NCI-H446 treated with DMSO at 0.1 percent for 48 hours (cell line): ENCODE measurements at regions not wholly inside any gene's neighbourhood (a gene's known extent, or its start where the extent isn't known, plus 50 kb on each side); places are given as distances from the start of the nearest gene placed in this dataset.

Source experiments
- DNase-seq: peaks from one replicate; lab custom pipeline; 2025; lab: John Stamatoyannopoulos, UW

DNA sequence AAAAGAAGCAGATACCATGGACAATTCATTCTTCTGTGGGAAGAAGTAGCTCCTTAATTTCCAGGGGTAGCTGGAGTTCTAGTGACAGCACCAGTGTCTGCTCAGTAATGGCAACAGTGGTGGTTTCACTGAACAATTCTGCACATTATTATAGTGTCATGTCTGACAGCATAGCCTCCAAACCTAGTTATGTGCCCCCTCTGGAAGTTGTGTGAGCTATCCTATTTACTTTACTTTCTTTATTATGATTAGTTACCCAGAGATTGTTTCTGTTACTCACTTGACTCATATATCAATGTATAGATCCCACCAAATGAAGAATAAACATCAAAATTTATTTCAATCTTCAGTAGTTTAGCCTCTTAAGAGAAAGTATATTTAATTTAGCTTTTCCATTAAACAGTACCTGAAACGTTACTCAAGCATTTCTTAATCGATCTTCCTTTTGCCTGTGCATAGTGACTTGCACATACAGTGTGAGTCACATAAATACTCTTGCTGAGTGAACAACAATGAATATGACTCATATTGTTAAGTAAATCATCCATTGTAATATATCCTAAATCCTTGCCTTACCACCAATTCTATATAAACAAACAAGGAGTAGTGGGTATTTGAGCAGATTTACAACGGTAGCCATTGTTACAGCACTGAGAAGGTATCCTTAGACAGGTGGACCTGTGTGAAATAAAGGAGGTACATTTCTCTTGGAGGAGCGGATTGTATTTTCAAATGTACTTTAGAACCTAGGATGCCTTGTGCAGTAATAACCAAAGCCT lies 534.7 kb downstream of the ANKRD50 start:
- no peak for DNase-seq

- no peak for DNase-seq
These were observed 534.0 kb downstream of the ANKRD50 start for GRCh38 chr4:124178449-124179021.

GRCh38 chr4:124179506-124180186 lies 532.9 kb downstream of the ANKRD50 start:
- DNase-seq: no peak

GRCh38 chr4:124181039-124181438 lies 531.5 kb downstream of the ANKRD50 start:
- DNase-seq: no peak

GRCh38 chr4:124183231-124183630 lies 529.3 kb downstream of the ANKRD50 start:
- no peak for DNase-seq

- no peak for DNase-seq
These were observed 528.6 kb downstream of the ANKRD50 start for GRCh38 chr4:124183926-124184325.

DNA sequence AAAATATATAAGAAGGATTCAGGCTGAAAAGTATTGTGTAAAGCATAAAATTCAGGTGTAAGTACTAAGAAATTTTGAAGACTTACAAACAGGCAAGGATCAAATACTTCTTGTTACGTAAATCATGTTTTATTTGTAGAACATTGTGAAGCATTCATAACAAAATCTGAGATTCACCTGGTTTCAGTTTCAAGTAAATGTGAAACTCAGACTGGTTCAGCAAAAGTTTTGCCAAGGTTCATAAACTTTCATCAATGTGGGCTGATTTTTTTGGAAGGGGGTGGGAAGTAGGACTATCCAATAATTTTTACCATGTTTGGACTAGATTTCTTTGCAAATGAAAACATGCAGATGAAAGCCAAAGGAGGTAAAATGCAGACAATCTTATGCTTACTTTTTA lies 527.7 kb downstream of the ANKRD50 start:
- DNase-seq: no peak

GRCh38 chr4:124188595-124188994 lies 523.9 kb downstream of the ANKRD50 start:
- DNase-seq: no peak

GRCh38 chr4:124189545-124189944 lies 523.0 kb downstream of the ANKRD50 start:
- no peak for DNase-seq

DNA sequence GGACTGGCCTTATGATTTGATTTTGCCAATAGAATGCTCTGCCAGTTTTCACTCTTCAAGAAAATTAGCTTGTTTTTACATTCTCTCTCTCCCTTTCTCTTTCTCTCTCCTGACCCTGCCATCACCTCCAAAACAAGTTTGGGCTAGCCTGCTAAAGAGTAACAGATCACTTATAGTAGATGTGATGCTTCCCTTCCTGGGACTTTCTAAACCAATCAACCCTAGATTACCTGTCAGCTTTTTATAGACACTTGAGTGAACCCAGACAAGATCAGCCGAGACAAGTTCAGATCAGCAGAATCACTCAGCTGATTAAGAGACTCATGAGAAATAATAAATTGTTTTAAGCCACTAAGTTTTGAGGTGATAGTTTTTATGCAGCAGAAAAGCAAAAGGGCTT lies 521.2 kb downstream of the ANKRD50 start:
- no peak for DNase-seq

DNA sequence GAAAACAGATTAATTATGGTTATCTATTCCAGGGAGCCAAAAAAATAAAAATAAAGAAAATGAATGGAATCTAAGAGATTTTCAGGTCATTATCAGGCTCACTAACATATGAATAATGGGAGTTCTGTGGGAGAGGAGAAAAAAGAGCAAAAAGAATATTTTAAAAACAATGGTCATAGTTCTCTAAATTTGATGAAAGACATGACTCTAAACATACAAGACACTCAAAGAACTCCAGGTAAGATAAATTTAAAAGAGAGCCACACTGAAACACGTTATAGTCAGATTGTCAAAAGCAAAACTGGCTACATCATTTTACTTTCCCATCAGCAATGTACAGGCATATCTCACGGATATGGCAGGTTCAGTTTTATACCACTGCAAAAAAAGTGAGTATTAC lies 520.0 kb downstream of the ANKRD50 start:
- DNase-seq: no peak

DNA sequence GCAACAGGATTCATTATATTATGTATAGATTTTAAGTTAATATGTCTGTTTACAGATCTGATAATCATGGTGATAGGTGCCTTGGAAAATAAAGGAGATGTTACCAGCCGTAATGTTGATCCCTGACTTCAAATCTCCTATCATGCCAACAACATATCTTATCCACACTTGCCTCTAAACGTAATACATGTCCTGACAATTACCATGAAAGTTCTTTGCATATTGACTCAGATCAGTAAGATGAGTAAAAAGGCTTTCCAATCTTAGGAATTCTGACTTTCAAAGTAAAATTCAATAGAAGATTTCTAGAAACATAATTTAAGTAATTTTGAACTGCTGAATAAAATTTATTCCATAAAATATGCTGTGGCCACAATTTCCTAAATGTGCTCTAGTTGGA lies 513.3 kb downstream of the ANKRD50 start:
- DNase-seq: no peak

DNA sequence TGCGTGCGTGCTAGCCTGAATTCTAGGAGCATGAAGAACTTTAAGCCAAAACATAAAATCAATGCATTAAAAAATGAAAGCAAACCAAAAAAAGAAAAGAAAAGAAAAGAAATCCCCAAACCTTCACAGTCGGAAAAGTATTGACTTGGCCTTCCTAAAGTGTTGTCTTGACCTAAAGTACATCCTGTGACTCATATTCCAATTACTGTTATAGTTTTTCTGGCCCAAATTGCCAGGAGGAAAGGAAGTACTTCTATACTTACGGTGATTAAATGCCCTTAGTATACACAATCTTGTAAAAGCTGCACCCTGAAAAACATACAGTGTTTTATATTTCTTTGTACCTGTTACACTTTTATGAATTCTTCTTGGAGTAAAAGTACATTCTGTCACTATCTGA lies 512.8 kb downstream of the ANKRD50 start:
- no peak for DNase-seq

GRCh38 chr4:124201636-124202035 lies 510.9 kb downstream of the ANKRD50 start:
- DNase-seq: no peak

DNA sequence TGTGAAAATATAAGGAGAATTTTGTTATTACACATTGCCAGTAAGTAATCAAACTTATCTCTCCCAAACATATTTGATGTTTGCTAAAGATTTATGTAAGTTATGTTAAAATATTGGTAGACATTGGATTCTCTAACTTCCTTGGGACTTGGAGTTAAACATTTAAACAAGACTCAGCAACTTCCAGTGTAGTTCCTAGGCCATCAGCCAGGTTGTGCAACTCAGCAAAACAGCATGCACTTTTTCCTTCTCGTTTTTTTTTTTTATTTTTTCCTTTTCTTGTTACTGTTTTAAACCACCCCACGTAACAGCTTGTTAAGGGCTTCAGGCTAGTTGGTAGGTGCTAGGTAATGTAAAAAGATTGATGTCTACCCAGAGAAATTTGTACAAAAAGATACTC lies 510.4 kb downstream of the ANKRD50 start:
- no peak for DNase-seq

DNA sequence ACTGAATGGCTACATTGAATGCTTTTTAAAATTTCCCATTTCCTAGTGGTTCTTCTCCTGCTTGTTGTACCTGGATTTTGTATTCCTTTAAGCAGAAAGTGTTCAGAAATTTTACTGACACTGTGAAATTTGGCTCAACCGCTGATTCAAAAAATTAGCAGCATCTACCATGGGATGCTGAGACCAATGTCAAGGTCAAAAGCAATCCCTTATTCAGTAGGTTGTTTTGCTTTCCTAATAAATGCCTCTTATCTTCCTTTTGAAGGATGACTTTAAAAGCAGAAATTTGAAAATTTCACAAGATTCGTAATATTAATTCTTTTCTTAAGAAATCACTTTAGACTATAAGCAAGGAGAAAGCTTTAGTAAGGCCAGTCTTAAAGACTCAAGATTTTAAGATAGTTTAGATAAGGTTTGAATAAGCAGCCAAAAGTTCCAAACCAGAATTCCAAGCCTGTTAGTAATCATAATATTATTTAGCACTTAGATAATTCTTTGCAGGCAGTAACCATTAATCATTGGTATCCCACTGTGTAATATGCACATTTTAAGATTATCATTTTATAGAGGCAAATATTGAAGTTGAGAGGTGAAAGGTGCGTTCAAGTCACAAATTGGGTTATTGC lies 508.8 kb downstream of the ANKRD50 start:
- DNase-seq: no peak

- no peak for DNase-seq
These were observed 505.5 kb downstream of the ANKRD50 start for GRCh38 chr4:124206779-124207605.

- DNase-seq: no peak
These were observed 503.3 kb downstream of the ANKRD50 start for GRCh38 chr4:124209211-124209610.

GRCh38 chr4:124209626-124210025 lies 502.9 kb downstream of the ANKRD50 start:
- no peak for DNase-seq

- no peak for DNase-seq
These were observed 501.8 kb downstream of the ANKRD50 start for GRCh38 chr4:124210746-124211145.

GRCh38 chr4:124212815-124213630 lies 499.5 kb downstream of the ANKRD50 start:
- DNase-seq: no peak
